GM10266 (cell line): ENCODE measurements at regions not wholly inside any gene's neighbourhood (a gene's known extent, or its start where the extent isn't known, plus 50 kb on each side); places are given as distances from the start of the nearest gene placed in this dataset.

Experiments
- DNase-seq: peaks from one replicate; pipeline ENCODE4 v3.0.0; 2012; ENCODE audit errors: extremely low spot score
- TF ChIP-seq, protein P1 (sequence below): IDR thresholded peaks from 2 replicates; pipeline ENCODE4 v1.5.1; 2012; ENCODE audit warnings: mild to moderate bottlenecking, low read depth; ENCODE audit not compliant: control insufficient read depth, insufficient read depth; ENCODE audit errors: missing control alignments

DNA sequence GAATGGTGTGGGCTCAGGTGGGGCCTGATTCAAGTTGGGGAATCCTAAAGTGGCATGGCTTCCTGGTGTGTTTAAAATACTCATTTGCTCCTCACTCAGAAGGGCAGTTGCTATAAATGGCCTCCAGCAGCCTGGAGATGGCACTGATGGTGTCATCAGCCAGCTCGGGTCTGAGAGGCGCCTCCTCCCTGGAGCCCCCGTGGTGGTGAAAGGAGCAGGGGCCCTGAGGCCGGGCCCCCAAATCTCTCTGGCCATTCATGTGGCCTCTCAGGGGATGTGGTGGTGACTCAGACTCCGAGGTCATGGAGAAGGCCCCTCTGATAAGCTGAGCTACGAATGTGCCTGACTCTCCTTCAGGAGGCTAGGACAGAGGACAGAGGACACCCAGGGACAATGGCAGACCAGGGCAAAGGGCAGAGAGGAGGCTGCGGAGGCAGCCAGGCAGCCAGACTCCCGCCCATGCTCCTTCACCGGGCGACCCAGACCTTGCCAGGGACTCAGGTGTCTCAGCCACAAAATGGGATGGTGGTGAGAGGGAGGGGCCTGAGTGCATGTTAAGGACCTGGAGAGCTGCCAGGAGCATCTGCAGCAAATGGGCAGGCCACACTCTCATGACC, 129.2 kb downstream of the CTTN start:
- DNase-seq, result no peak
- TF ChIP-seq, protein P1, sequence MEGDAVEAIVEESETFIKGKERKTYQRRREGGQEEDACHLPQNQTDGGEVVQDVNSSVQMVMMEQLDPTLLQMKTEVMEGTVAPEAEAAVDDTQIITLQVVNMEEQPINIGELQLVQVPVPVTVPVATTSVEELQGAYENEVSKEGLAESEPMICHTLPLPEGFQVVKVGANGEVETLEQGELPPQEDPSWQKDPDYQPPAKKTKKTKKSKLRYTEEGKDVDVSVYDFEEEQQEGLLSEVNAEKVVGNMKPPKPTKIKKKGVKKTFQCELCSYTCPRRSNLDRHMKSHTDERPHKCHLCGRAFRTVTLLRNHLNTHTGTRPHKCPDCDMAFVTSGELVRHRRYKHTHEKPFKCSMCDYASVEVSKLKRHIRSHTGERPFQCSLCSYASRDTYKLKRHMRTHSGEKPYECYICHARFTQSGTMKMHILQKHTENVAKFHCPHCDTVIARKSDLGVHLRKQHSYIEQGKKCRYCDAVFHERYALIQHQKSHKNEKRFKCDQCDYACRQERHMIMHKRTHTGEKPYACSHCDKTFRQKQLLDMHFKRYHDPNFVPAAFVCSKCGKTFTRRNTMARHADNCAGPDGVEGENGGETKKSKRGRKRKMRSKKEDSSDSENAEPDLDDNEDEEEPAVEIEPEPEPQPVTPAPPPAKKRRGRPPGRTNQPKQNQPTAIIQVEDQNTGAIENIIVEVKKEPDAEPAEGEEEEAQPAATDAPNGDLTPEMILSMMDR, result no peak

DNA sequence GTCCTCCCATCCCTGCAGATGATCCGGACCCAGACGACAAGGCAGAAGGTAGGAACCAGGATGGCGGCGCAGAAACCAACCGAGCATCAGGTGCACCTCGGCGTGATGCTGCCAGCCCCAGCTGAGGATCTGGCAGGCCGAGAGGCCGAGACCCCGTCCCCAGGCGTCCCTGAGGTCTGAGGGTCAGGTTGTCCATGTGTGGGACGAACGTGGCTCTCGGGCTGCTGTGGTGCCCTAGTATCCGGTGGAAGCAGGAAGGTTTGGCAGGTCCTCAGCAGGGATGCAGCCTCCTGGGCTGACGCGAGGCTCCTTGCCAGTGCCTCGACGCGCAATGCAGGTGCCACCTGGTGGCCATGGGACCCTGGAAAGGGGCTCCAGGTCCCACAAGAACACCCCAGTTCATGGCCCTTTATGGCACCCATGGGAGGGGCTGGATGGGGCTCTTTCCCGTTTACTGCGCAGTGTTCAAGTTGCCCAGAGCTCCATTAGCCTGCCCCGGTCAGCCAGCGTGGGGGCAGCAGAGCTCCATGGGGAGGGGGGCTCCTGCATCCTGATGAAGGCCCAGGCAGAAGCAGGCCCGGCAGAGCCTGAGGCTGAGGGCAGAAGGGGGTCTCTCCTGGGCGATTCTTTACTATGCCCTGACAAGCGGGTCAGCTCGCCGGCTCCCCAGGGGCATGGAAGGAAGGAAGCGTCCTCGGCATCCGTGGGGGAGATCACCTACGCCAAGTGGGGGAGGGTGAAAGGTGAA, 129.9 kb downstream of the CTTN start:
- TF ChIP-seq, protein P1, result no peak
- DNase-seq, result no peak

DNA sequence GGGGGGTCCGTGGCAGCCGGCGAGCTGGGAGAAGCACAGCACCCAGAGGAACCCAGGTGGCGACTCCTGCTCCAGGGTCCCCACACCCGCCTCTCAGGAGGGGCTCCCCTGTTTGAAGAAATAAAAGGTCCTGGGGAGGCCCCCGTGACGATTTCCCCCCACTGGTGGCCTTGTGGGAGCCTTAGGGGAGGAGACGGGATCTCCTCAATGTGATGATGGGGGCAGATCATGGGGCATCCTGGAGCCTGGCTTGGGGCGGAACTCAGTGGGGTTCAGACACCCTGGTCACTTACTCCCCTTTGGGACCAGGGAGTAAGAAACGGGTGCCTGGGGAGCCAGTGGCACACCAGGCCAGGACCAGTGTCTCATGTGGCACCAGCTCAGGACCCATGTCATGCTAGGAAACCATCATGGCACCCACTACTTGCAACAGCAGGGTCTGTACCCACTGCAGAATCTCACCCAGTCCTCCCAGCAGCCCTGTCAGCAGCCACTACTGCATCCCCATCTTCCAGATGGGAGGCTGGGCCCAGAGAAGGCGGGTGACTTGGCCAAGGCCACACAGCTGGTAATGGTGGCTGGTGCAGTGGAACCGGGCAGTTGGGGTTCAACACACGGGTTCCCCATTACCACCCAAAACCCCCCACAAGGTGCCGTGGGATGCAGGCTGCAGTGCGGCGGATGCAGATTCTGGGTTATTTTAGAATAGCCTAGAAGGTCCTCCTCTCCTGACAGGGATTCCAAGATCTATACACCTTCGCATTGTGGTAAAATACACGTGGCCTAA, 130.7 kb downstream of the CTTN start:
- DNase-seq, result no peak
- TF ChIP-seq, protein P1, result no peak

DNA sequence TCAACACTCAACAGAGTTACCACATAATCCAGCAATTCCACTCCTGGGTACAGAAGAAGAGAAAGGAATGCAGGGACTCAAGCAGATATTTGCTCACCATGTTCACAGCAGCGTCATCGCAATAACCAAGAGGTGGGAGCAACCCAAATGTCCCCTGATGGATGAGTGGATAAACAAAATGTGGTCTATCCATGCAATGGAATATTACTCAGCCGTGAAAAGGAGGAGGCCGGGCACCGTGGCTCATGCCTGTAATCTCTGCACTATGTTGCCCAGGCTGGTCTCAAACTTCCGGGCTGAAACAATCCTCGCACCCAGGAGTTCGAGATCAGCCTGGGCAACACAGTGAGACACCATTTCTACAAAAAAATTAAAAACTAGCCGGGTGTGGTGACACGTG, 131.7 kb downstream of the CTTN start:
- TF ChIP-seq, protein P1, result no peak

DNA sequence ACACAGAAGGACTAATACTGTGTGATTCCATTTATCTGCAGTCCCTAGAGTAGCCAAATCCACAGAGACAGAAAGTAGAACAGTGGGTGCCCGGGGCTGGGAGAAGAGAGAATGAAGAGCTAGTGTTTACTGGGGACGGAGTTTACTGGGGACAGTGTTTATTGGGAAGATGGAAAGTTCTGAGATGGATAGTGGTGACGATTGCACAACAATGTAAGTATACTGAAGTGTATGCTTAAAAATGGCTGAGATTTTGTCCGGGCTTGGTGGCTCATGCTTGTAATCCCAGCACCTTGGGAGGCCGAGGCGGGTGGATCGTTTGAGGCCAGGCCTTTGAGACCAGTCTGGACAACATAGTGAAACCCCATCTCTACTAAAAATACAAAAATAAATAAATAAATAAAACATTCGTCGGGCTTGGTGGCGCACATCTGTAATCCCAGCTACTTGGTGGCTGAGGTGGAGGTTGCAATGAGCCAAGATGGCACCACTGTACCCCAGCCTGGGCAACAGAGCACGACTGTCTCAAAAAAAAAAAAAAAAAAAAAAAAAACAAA, 132.4 kb downstream of the CTTN start:
- no peak for DNase-seq
- TF ChIP-seq, protein P1, result no peak

More for the DNA sequence above, 131.7 kb downstream of the CTTN start:
- no peak for DNase-seq

DNA sequence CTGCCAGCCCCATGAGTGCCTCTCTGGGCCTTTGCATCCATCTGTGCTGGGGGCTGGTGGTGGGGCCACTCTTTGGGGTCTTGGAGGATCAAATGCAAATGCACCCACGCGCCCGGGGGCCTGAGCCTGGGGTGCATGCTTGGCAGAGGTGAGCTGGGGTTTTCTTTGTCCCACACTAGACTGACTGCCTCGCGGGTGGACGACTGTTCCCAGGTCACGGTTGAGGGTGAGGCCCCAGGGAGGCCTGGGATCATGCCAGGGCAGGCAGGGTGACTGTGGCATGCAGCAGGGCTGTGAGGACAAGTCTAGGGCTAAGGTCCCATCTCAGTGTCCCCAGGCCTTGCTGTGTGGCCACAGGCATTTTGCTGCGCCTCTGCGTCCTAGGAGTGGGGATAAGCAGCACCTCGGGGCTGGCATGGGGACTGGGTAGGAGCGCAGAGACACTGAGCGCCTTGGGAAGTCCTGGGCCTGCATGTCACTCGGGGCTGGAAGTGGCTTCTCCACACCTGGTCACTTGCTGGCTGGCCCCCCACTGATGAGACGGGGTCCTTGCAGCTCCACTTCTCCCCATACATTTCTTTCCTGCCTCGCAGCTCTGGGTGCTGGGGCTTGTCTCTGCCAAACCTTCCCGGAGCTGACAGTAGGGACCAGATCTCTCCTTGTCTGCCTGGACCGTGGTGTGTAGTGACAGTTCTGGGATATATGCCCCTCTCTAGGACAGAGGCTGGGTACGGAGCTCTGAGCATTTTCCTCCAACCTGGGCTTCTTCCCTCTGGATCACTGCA, 133.1 kb downstream of the CTTN start:
- TF ChIP-seq, protein P1, result no peak

More for the DNA sequence above, 133.1 kb downstream of the CTTN start:
- no peak for DNase-seq
